OCI-LY7 (cell line): ENCODE measurements at regions not wholly inside any gene's neighbourhood (a gene's known extent, or its start where the extent isn't known, plus 50 kb on each side); places are given as distances from the start of the nearest gene placed in this dataset.

ENCODE experiments used
- CTCF ChIP-seq: fragments of 200-600 bp; sonication (generic); conservative IDR thresholded peaks from 2 replicates; pipeline ENCODE4 v1.5.1; 2014; ENCODE audit warnings: mild to moderate bottlenecking, antibody characterized with exemption, low read length, moderate library complexity, mixed read lengths
- EZH2phosphoT487 ChIP-seq: fragments of 200-600 bp; sonication (generic); IDR thresholded peaks from 2 replicates; pipeline ENCODE4 v1.6.1; 2018; ENCODE audit warnings: low read depth, borderline replicate concordance, mild to moderate bottlenecking, mixed run types, antibody characterized with exemption, low read length, moderate library complexity, mixed read lengths

- no peak for TF ChIP-seq CTCF
- TF ChIP-seq EZH2phosphoT487, result no peak
Measured at GRCh38 chr16:85232369-85233142, 120.3 kb upstream of the CIBAR2 start.
